Fibroblast of villous mesenchyme (primary cell): ENCODE measurements at regions not wholly inside any gene's neighbourhood (a gene's known extent, or its start where the extent isn't known, plus 50 kb on each side); places are given as distances from the start of the nearest gene placed in this dataset.
A peak's percentile ranks its signal among the peaks of the same experiment; 100 is the strongest.

Experiments
- DNase-seq: peaks from one replicate; pipeline ENCODE4 v3.0.0-alpha.2; 2010; ENCODE audit warnings: low read depth
- H3K4me3 ChIP-seq: 2 replicates; pipeline ENCODE4 v1.5.1; 2011; ENCODE audit warnings: low read depth, mild to moderate bottlenecking, low read length
- CTCF ChIP-seq: IDR thresholded peaks from 2 replicates; pipeline ENCODE4 v1.5.1; 2012; ENCODE audit warnings: low read depth, mild to moderate bottlenecking, low read length; ENCODE audit not compliant: insufficient read depth

GRCh38 chr4:111675746-111676145, 469.5 kb upstream of the FAM241A start:
- no peak for TF ChIP-seq CTCF
- DNase-seq: no peak
- H3K4me3 ChIP-seq: no peak overlapping the region

- DNase-seq: no peak
- no peak for TF ChIP-seq CTCF
- no peak overlapping the region for H3K4me3 ChIP-seq
These were observed 468.7 kb upstream of the FAM241A start for GRCh38 chr4:111676533-111676932.

- no peak for TF ChIP-seq CTCF
- H3K4me3 ChIP-seq: no peak overlapping the region
- DNase-seq: peak; percentile 93
These were observed 466.8 kb upstream of the FAM241A start for GRCh38 chr4:111678479-111678878.

- DNase-seq: no peak
- TF ChIP-seq CTCF: no peak
- no peak overlapping the region for H3K4me3 ChIP-seq
These were observed 466.3 kb upstream of the FAM241A start for GRCh38 chr4:111678908-111679307.

GRCh38 chr4:111681270-111681669, 464.0 kb upstream of the FAM241A start:
- DNase-seq: no peak
- TF ChIP-seq CTCF: no peak

GRCh38 chr4:111681751-111682150, 463.5 kb upstream of the FAM241A start:
- no peak overlapping the region for H3K4me3 ChIP-seq
- no peak for DNase-seq
- no peak for TF ChIP-seq CTCF

More at GRCh38 chr4:111681270-111681669, 464.0 kb upstream of the FAM241A start:
- no peak overlapping the region for H3K4me3 ChIP-seq

- no peak overlapping the region for H3K4me3 ChIP-seq
- TF ChIP-seq CTCF: no peak
These were observed 460.0 kb upstream of the FAM241A start for GRCh38 chr4:111685205-111685604.

More at GRCh38 chr4:111685205-111685604, 460.0 kb upstream of the FAM241A start:
- no peak for DNase-seq
